ENCODE measurements at regions not wholly inside any gene's neighbourhood (a gene's known extent, or its start where the extent isn't known, plus 50 kb on each side); places are given as distances from the start of the nearest gene placed in this dataset.

- H4K20me1 ChIP-seq (ENCODE audit: control insufficient read depth, insufficient read depth, low read depth, low read length) = no peaks in the 10 kb centered on the region
- peaks cover 2% of the 10 kb centered on the region; the same call in 1 of the 2 replicates for H3K4me1 ChIP-seq (ENCODE audit: control insufficient read depth, low read length)
- no peak for TF ChIP-seq EZH2phosphoT487 (IDR thresholded peaks at IDR 0.05; ENCODE audit: borderline replicate concordance, low read length)
- no peak for TF ChIP-seq CTCF (IDR thresholded peaks at IDR 0.05; ENCODE audit: low read depth, low read length, poor library complexity, severe bottlenecking)
- no peak overlapping the region for H3K27ac ChIP-seq (ENCODE audit: low read depth, low read length)
- H3K9me2 ChIP-seq (replicated peaks; ENCODE audit: control insufficient read depth, low read length) = no peaks in the 10 kb centered on the region
- H3F3A ChIP-seq (ENCODE audit: control insufficient read depth, insufficient read depth) = no peaks in the 10 kb centered on the region
- no peak overlapping the region for H3K4me2 ChIP-seq (ENCODE audit: low read length)
- H3K79me2 ChIP-seq (ENCODE audit: control insufficient read depth, low read length) = no peaks in the 10 kb centered on the region
- H3K4me3 ChIP-seq (ENCODE audit: low read length) = no peak overlapping the region
- peaks cover 4% of the 10 kb centered on the region; the same call in 1 of the 2 replicates for H3K27me3 ChIP-seq (ENCODE audit: control insufficient read depth, low read length)
- H3K9me3 ChIP-seq (ENCODE audit: control insufficient read depth, insufficient read depth, low read length) = no peaks in the 10 kb centered on the region
- H3K36me3 ChIP-seq (ENCODE audit: control insufficient read depth, low read length) = no peaks in the 10 kb centered on the region
These were observed 261.4 kb downstream of the SNX13 start for GRCh38 chr7:17678896-17679295.

GRCh38 chr7:17679458-17679857 is 260.8 kb downstream of the SNX13 start:
- Histone ChIP-seq H3K4me2 (ENCODE audit: low read length) (no peak overlapping the region), H3K4me1 (ENCODE audit: control insufficient read depth, low read length) (peaks cover 5% of the 10 kb centered on the region; the same call in 1 of the 2 replicates)

GRCh38 chr7:17680026-17680425 is 260.3 kb downstream of the SNX13 start:
- H3F3A ChIP-seq (ENCODE audit: control insufficient read depth, insufficient read depth) = no peaks in the 10 kb centered on the region
- TF ChIP-seq CTCF (IDR thresholded peaks at IDR 0.05; ENCODE audit: low read depth, low read length, poor library complexity, severe bottlenecking) = no peak
- TF ChIP-seq EZH2phosphoT487 (IDR thresholded peaks at IDR 0.05; ENCODE audit: borderline replicate concordance, low read length) = no peak
- peaks cover 5% of the 10 kb centered on the region; the same call in 1 of the 2 replicates for H3K4me1 ChIP-seq (ENCODE audit: control insufficient read depth, low read length)
- H3K4me3 ChIP-seq (ENCODE audit: low read length) = no peak overlapping the region
- no peak overlapping the region for H3K27ac ChIP-seq (ENCODE audit: low read depth, low read length)
- peaks cover 4% of the 10 kb centered on the region; the same call in 1 of the 2 replicates for H3K27me3 ChIP-seq (ENCODE audit: control insufficient read depth, low read length)
- H4K20me1 ChIP-seq (ENCODE audit: control insufficient read depth, insufficient read depth, low read depth, low read length) = no peaks in the 10 kb centered on the region
- no peaks in the 10 kb centered on the region for H3K9me2 ChIP-seq (replicated peaks; ENCODE audit: control insufficient read depth, low read length)
- H3K4me2 ChIP-seq (ENCODE audit: low read length) = no peak overlapping the region
- no peaks in the 10 kb centered on the region for H3K9me3 ChIP-seq (ENCODE audit: control insufficient read depth, insufficient read depth, low read length)
- no peaks in the 10 kb centered on the region for H3K36me3 ChIP-seq (ENCODE audit: control insufficient read depth, low read length)
- H3K79me2 ChIP-seq (ENCODE audit: control insufficient read depth, low read length) = no peaks in the 10 kb centered on the region

More at GRCh38 chr7:17679458-17679857, 260.8 kb downstream of the SNX13 start:
- Histone ChIP-seq H4K20me1 (ENCODE audit: control insufficient read depth, insufficient read depth, low read depth, low read length) (no peaks in the 10 kb centered on the region), H3K9me3 (ENCODE audit: control insufficient read depth, insufficient read depth, low read length) (no peaks in the 10 kb centered on the region), H3K27me3 (ENCODE audit: control insufficient read depth, low read length) (peaks cover 4% of the 10 kb centered on the region; the same call in 1 of the 2 replicates), H3K4me3 (ENCODE audit: low read length) (no peak overlapping the region), H3K9me2 (replicated peaks; ENCODE audit: control insufficient read depth, low read length) (no peaks in the 10 kb centered on the region), H3K79me2 (ENCODE audit: control insufficient read depth, low read length) (no peaks in the 10 kb centered on the region), H3K36me3 (ENCODE audit: control insufficient read depth, low read length) (no peaks in the 10 kb centered on the region), H3F3A (ENCODE audit: control insufficient read depth, insufficient read depth) (no peaks in the 10 kb centered on the region), H3K27ac (ENCODE audit: low read depth, low read length) (no peak overlapping the region)
- TF ChIP-seq CTCF (IDR thresholded peaks at IDR 0.05; ENCODE audit: low read depth, low read length, poor library complexity, severe bottlenecking) (no peak), EZH2phosphoT487 (IDR thresholded peaks at IDR 0.05; ENCODE audit: borderline replicate concordance, low read length) (no peak)

Measured in DOHH2 (cell line).